Hepatocyte (in vitro differentiated cells): ENCODE measurements at regions not wholly inside any gene's neighbourhood (a gene's known extent, or its start where the extent isn't known, plus 50 kb on each side); places are given as distances from the start of the nearest gene placed in this dataset.

Source experiments
- DNase-seq: peaks from one replicate; pipeline ENCODE4 v3.0.0-alpha.2; 2016; ENCODE audit warnings: low spot score
- H2AFZ ChIP-seq: fragments of 200-600 bp; sonication (generic); 2 replicates; pipeline ENCODE4 v1.6.0; 2016; ENCODE audit warnings: antibody characterized with exemption, mild to moderate bottlenecking
- H3K27ac ChIP-seq: fragments of 200-600 bp; sonication (generic); 2 replicates; pipeline ENCODE4 v1.5.1; 2016; ENCODE audit warnings: mild to moderate bottlenecking
- H3K27me3 ChIP-seq: fragments of 200-600 bp; sonication (generic); 2 replicates; pipeline ENCODE4 v1.6.1; 2016
- H3K36me3 ChIP-seq: fragments of 200-600 bp; sonication (generic); replicated peaks from 2 replicates; pipeline ENCODE4 v1.5.1; 2016; ENCODE audit warnings: low read depth; ENCODE audit not compliant: insufficient read depth
- H3K4me1 ChIP-seq: fragments of 200-600 bp; sonication (generic); 2 replicates; pipeline ENCODE4 v1.5.1; 2016; ENCODE audit warnings: mild to moderate bottlenecking, moderate library complexity; ENCODE audit not compliant: insufficient read depth
- H3K4me2 ChIP-seq: fragments of 200-600 bp; sonication (generic); 2 replicates; pipeline ENCODE4 v1.6.0; 2016
- H3K4me3 ChIP-seq: fragments of 200-600 bp; sonication (generic); 2 replicates; pipeline ENCODE4 v1.5.1; 2016; ENCODE audit warnings: mild to moderate bottlenecking
- H3K79me2 ChIP-seq: fragments of 200-600 bp; sonication (generic); 2 replicates; pipeline ENCODE4 v1.6.0; 2017; ENCODE audit warnings: mild to moderate bottlenecking
- H3K9me2 ChIP-seq: fragments of 200-600 bp; sonication (generic); replicated peaks from 2 replicates; pipeline ENCODE4 v1.6.0; 2017; ENCODE audit warnings: mild to moderate bottlenecking; ENCODE audit not compliant: insufficient read depth
- H3K9me3 ChIP-seq: fragments of 200-600 bp; sonication (generic); 2 replicates; pipeline ENCODE4 v1.5.1; 2016; ENCODE audit warnings: low read depth, mild to moderate bottlenecking
- H4K20me1 ChIP-seq: fragments of 200-600 bp; sonication (generic); 2 replicates; pipeline ENCODE4 v1.6.0; 2016; ENCODE audit warnings: mild to moderate bottlenecking; ENCODE audit not compliant: insufficient read depth, poor library complexity, severe bottlenecking
- EZH2 ChIP-seq: fragments of 200-600 bp; sonication (generic); IDR thresholded peaks from 2 replicates; pipeline ENCODE4 v1.6.1; 2016; ENCODE audit warnings: antibody characterized with exemption, mild to moderate bottlenecking, borderline replicate concordance
- EZH2phosphoT487 ChIP-seq: fragments of 200-600 bp; sonication (generic); IDR thresholded peaks from one replicate; pipeline ENCODE4 v1.6.1; 2018; ENCODE audit warnings: antibody characterized with exemption, mild to moderate bottlenecking, low read depth, moderate library complexity; ENCODE audit not compliant: unreplicated experiment, severe bottlenecking
- WGBS: methylation state at CpG from one replicate; pipeline ENCODE4 v1.1.6; 2016; ENCODE audit warnings: low lambda C conversion rate; ENCODE audit errors: missing lambda C conversion rate; 5-methylcytosine and 5-hydroxymethylcytosine counted together
- TF ChIP-seq, protein P1 (sequence below): fragments of 200-600 bp; sonication (generic); IDR thresholded peaks from 2 replicates; pipeline ENCODE4 v1.5.1; 2016; ENCODE audit warnings: antibody characterized with exemption, mild to moderate bottlenecking; ENCODE audit not compliant: poor library complexity

GRCh38 chr1:4336507-4336906, 317.9 kb upstream of the AJAP1 start:
- Histone ChIP-seq H3K36me3 (no peaks in the 10 kb centered on the region), H3K27me3 (no peaks in the 10 kb centered on the region), H3K4me1 (no peaks in the 10 kb centered on the region), H3K79me2 (no peaks in the 10 kb centered on the region), H3K4me2 (no peak overlapping the region), H3K4me3 (no peak overlapping the region), H4K20me1 (no peaks in the 10 kb centered on the region), H3K9me3 (no peaks in the 10 kb centered on the region), H3K27ac (no peak overlapping the region), H3K9me2 (no peaks in the 10 kb centered on the region), H2AFZ (no peak overlapping the region)
- DNase-seq = no peak
- 96% methylated on average over 3 of the region's 3 CpGs for WGBS
- no peak for TF ChIP-seq EZH2
- no peak for TF ChIP-seq EZH2phosphoT487
- TF ChIP-seq, protein P1, sequence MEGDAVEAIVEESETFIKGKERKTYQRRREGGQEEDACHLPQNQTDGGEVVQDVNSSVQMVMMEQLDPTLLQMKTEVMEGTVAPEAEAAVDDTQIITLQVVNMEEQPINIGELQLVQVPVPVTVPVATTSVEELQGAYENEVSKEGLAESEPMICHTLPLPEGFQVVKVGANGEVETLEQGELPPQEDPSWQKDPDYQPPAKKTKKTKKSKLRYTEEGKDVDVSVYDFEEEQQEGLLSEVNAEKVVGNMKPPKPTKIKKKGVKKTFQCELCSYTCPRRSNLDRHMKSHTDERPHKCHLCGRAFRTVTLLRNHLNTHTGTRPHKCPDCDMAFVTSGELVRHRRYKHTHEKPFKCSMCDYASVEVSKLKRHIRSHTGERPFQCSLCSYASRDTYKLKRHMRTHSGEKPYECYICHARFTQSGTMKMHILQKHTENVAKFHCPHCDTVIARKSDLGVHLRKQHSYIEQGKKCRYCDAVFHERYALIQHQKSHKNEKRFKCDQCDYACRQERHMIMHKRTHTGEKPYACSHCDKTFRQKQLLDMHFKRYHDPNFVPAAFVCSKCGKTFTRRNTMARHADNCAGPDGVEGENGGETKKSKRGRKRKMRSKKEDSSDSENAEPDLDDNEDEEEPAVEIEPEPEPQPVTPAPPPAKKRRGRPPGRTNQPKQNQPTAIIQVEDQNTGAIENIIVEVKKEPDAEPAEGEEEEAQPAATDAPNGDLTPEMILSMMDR = no peak

DNA sequence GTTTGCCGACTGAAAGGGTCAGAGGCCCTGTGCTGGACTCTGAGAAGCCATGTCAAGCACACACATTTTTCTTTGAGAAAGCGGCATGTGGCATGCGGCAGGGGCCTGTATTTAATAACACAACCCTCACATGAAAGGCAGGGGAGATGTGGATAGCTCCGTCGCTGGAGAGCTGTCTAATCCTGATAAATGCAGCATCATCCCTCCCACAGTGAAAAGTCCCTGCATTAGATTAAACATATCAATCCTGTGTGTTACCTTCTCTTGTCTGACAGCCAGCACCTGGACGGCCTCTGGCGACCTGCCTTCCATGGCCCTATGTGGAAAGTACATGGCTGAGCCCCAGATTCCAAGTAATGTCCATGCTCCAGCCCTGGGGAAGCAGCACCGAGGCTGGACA, 313.0 kb upstream of the AJAP1 start:
- no peaks in the 10 kb centered on the region for H3K36me3 ChIP-seq
- no peaks in the 10 kb centered on the region for H3K79me2 ChIP-seq
- TF ChIP-seq, protein P1 = no peak
- no peak for TF ChIP-seq EZH2
- no peak for TF ChIP-seq EZH2phosphoT487
- no peak overlapping the region for H3K4me3 ChIP-seq
- no peak overlapping the region for H3K4me2 ChIP-seq
- H3K9me3 ChIP-seq = no peaks in the 10 kb centered on the region
- H3K4me1 ChIP-seq = no peaks in the 10 kb centered on the region
- no peak for DNase-seq
- H3K9me2 ChIP-seq = no peaks in the 10 kb centered on the region
- H2AFZ ChIP-seq = no peak overlapping the region
- whole genome bisulfite sequencing = 87% methylated on average over 8 of the region's 8 CpGs
- H3K27ac ChIP-seq = no peak overlapping the region
- no peaks in the 10 kb centered on the region for H3K27me3 ChIP-seq
- H4K20me1 ChIP-seq = no peaks in the 10 kb centered on the region

- WGBS = 90% methylated on average over 18 of the region's 18 CpGs
- Histone ChIP-seq H3K27ac (no peak overlapping the region), H3K4me2 (no peak overlapping the region), H2AFZ (no peak overlapping the region), H4K20me1 (no peaks in the 10 kb centered on the region), H3K27me3 (no peaks in the 10 kb centered on the region), H3K36me3 (no peaks in the 10 kb centered on the region), H3K4me1 (no peaks in the 10 kb centered on the region), H3K4me3 (no peak overlapping the region), H3K79me2 (no peaks in the 10 kb centered on the region), H3K9me2 (no peaks in the 10 kb centered on the region), H3K9me3 (no peaks in the 10 kb centered on the region)
- no peak for DNase-seq
- TF ChIP-seq EZH2 (no peak), EZH2phosphoT487 (no peak)
- TF ChIP-seq, protein P1 = no peak
Observed at GRCh38 chr1:4344065-4344732, 310.2 kb upstream of the AJAP1 start.
